Heart left ventricle (tissue), 13 donors: ENCODE measurements at regions not wholly inside any gene's neighbourhood (a gene's known extent, or its start where the extent isn't known, plus 50 kb on each side); places are given as distances from the start of the nearest gene placed in this dataset.

Experiments used
- CTCF ChIP-seq, 12 donors: fragments of 200-600 bp; sonication (generic) in 4 of 12; IDR thresholded peaks; one replicate each; pipeline versions ENCODE4 v1.5.0 to v1.8.0; 2018 to 2022; ENCODE audit warnings: antibody characterized with exemption in 12 of 12, mild to moderate bottlenecking in 5 of 12
- POLR2A ChIP-seq, 2 donors: fragments of 450-650 bp; IDR thresholded peaks; one replicate each; pipeline ENCODE4 v1.6.1; 2017; ENCODE audit warnings: antibody characterized with exemption in 2 of 2, mild to moderate bottlenecking in 2 of 2, moderate library complexity in 2 of 2
- donor health status: ischemic (EF 13 %, LVEDD 7.1; RV severe dilation, severe dysfunction).
- donor health status: DM: no; HTN: yes; CAD: no.
- donor health status: DM: no; HTN: no; CAD: no.
- donor health status: ischemic (EF 25% LVEDD 6.9; RV normal size, moderate dysfunction).
- donor health status: ischemic (EF 25% LVEDD 5.7; RV mildly dilated, moderate dysfunction).
- donor health status: ischemic (EF 35%, LVEDD 5.7; RV mildly dilated, moderate dysfunction).
- donor health status: nonischemic (EF 11% LVEDD 7.7; RV severe dilation, severe dysfunction).
- donor health status: DM: yes; HTN: yes; CAD: no.
- donor health status: PGD.
- donor health status: ischemic (EF 29% LVEDD 5.4; RV normal size, mild dysfunction).
- donor health status: nonischemic (EF 23%, LVEDD 6.1; RV moderate dilation, normal function).

GRCh38 chr10:20429742-20430141 lies 467.4 kb downstream of the NEBL start:
- TF ChIP-seq CTCF (IDR thresholded peaks at IDR 0.05) (no peak), POLR2A (IDR thresholded peaks at IDR 0.05) (no peak)
